ENCODE measurements at regions not wholly inside any gene's neighbourhood (a gene's known extent, or its start where the extent isn't known, plus 50 kb on each side); places are given as distances from the start of the nearest gene placed in this dataset.
A peak's percentile ranks its signal among the peaks of the same experiment; 100 is the strongest.

GRCh38 chr5:116365006-116365496, 209.6 kb downstream of the SEMA6A start:
- TF ChIP-seq POLR2AphosphoS5 (IDR thresholded peaks at IDR 0.05; ENCODE audit: low read depth, low read length) (no peak), POU2F2 (IDR thresholded peaks at IDR 0.05; ENCODE audit: low read depth, low read length) (peak; percentile 63; the same call in 1 of the 2 replicates), TAF1 (IDR thresholded peaks at IDR 0.05; ENCODE audit: low read depth, low read length) (no peak), POLR2A (IDR thresholded peaks at IDR 0.05; ENCODE audit: low read depth, low read length) (no peak), SPI1 (IDR thresholded peaks at IDR 0.05; ENCODE audit: low read depth, low read length) (peak; percentile 27; the same call in 1 of the 2 replicates)
- DNase-seq (ENCODE audit: insufficient read length, low spot score) (no peak), FAIRE-seq (peak; percentile 16)

- no peak for DNase-seq (ENCODE audit: insufficient read length, low spot score)
- TF ChIP-seq POU2F2 (IDR thresholded peaks at IDR 0.05; ENCODE audit: low read depth, low read length) (no peak), POLR2A (IDR thresholded peaks at IDR 0.05; ENCODE audit: low read depth, low read length) (no peak), POLR2AphosphoS5 (IDR thresholded peaks at IDR 0.05; ENCODE audit: low read depth, low read length) (no peak), PAX5 (IDR thresholded peaks at IDR 0.05; ENCODE audit: insufficient read depth, low read length, severe bottlenecking) (no peak), SPI1 (IDR thresholded peaks at IDR 0.05; ENCODE audit: low read depth, low read length) (no peak), TAF1 (IDR thresholded peaks at IDR 0.05; ENCODE audit: low read depth, low read length) (no peak)
- no peak for FAIRE-seq
These were observed 210.8 kb downstream of the SEMA6A start for GRCh38 chr5:116363780-116364179.

- no peak for DNase-seq (ENCODE audit: insufficient read length, low spot score)
- FAIRE-seq: no peak
- TF ChIP-seq SPI1 (IDR thresholded peaks at IDR 0.05; ENCODE audit: low read depth, low read length) (no peak), POU2F2 (IDR thresholded peaks at IDR 0.05; ENCODE audit: low read depth, low read length) (no peak), POLR2AphosphoS5 (IDR thresholded peaks at IDR 0.05; ENCODE audit: low read depth, low read length) (no peak), POLR2A (IDR thresholded peaks at IDR 0.05; ENCODE audit: low read depth, low read length) (no peak), TAF1 (IDR thresholded peaks at IDR 0.05; ENCODE audit: low read depth, low read length) (no peak), PAX5 (IDR thresholded peaks at IDR 0.05; ENCODE audit: insufficient read depth, low read length, severe bottlenecking) (no peak)
These were observed 212.5 kb downstream of the SEMA6A start for GRCh38 chr5:116361979-116362577.

- DNase-seq (ENCODE audit: insufficient read length, low spot score): no peak
- no peak for FAIRE-seq
- TF ChIP-seq TAF1 (IDR thresholded peaks at IDR 0.05; ENCODE audit: low read depth, low read length): no peak
- TF ChIP-seq POLR2A (IDR thresholded peaks at IDR 0.05; ENCODE audit: low read depth, low read length): no peak
- TF ChIP-seq POLR2AphosphoS5 (IDR thresholded peaks at IDR 0.05; ENCODE audit: low read depth, low read length): no peak
- TF ChIP-seq POU2F2 (IDR thresholded peaks at IDR 0.05; ENCODE audit: low read depth, low read length): no peak
- no peak for TF ChIP-seq PAX5 (IDR thresholded peaks at IDR 0.05; ENCODE audit: insufficient read depth, low read length, severe bottlenecking)
- no peak for TF ChIP-seq SPI1 (IDR thresholded peaks at IDR 0.05; ENCODE audit: low read depth, low read length)
These were observed 213.3 kb downstream of the SEMA6A start for GRCh38 chr5:116361171-116361967.

GRCh38 chr5:116360008-116360853, 214.4 kb downstream of the SEMA6A start:
- FAIRE-seq (no peak), DNase-seq (ENCODE audit: insufficient read length, low spot score) (no peak)
- TF ChIP-seq POLR2A (IDR thresholded peaks at IDR 0.05; ENCODE audit: low read depth, low read length) (no peak), POU2F2 (IDR thresholded peaks at IDR 0.05; ENCODE audit: low read depth, low read length) (no peak), TAF1 (IDR thresholded peaks at IDR 0.05; ENCODE audit: low read depth, low read length) (no peak), POLR2AphosphoS5 (IDR thresholded peaks at IDR 0.05; ENCODE audit: low read depth, low read length) (no peak), PAX5 (IDR thresholded peaks at IDR 0.05; ENCODE audit: insufficient read depth, low read length, severe bottlenecking) (no peak)

GRCh38 chr5:116359592-116359991, 215.0 kb downstream of the SEMA6A start:
- no peak for FAIRE-seq
- no peak for DNase-seq (ENCODE audit: insufficient read length, low spot score)
- TF ChIP-seq POLR2AphosphoS5 (IDR thresholded peaks at IDR 0.05; ENCODE audit: low read depth, low read length) (no peak), SPI1 (IDR thresholded peaks at IDR 0.05; ENCODE audit: low read depth, low read length) (no peak), POU2F2 (IDR thresholded peaks at IDR 0.05; ENCODE audit: low read depth, low read length) (no peak), TAF1 (IDR thresholded peaks at IDR 0.05; ENCODE audit: low read depth, low read length) (no peak), PAX5 (IDR thresholded peaks at IDR 0.05; ENCODE audit: insufficient read depth, low read length, severe bottlenecking) (no peak), POLR2A (IDR thresholded peaks at IDR 0.05; ENCODE audit: low read depth, low read length) (no peak)

GRCh38 chr5:116358911-116359418, 215.7 kb downstream of the SEMA6A start:
- DNase-seq (ENCODE audit: insufficient read length, low spot score) (peak; percentile 35), FAIRE-seq (no peak)
- TF ChIP-seq PAX5 (IDR thresholded peaks at IDR 0.05; ENCODE audit: insufficient read depth, low read length, severe bottlenecking) (no peak), POLR2AphosphoS5 (IDR thresholded peaks at IDR 0.05; ENCODE audit: low read depth, low read length) (no peak), TAF1 (IDR thresholded peaks at IDR 0.05; ENCODE audit: low read depth, low read length) (no peak), POLR2A (IDR thresholded peaks at IDR 0.05; ENCODE audit: low read depth, low read length) (no peak), POU2F2 (IDR thresholded peaks at IDR 0.05; ENCODE audit: low read depth, low read length) (no peak), SPI1 (IDR thresholded peaks at IDR 0.05; ENCODE audit: low read depth, low read length) (peak; percentile 100)

- no peak for TF ChIP-seq POLR2AphosphoS5 (IDR thresholded peaks at IDR 0.05; ENCODE audit: low read depth, low read length)
- no peak for TF ChIP-seq SPI1 (IDR thresholded peaks at IDR 0.05; ENCODE audit: low read depth, low read length)
- no peak for TF ChIP-seq PAX5 (IDR thresholded peaks at IDR 0.05; ENCODE audit: insufficient read depth, low read length, severe bottlenecking)
- TF ChIP-seq POU2F2 (IDR thresholded peaks at IDR 0.05; ENCODE audit: low read depth, low read length): no peak
- TF ChIP-seq TAF1 (IDR thresholded peaks at IDR 0.05; ENCODE audit: low read depth, low read length): no peak
- DNase-seq (ENCODE audit: insufficient read length, low spot score): no peak
- peak; percentile 50 for FAIRE-seq
These were observed 216.6 kb downstream of the SEMA6A start for GRCh38 chr5:116358015-116358523.
